ENCODE measurements at regions not wholly inside any gene's neighbourhood (a gene's known extent, or its start where the extent isn't known, plus 50 kb on each side); places are given as distances from the start of the nearest gene placed in this dataset.
A peak's percentile ranks its signal among the peaks of the same experiment; 100 is the strongest.

- intact Hi-C loops (cut with micrococcal nuclease), result loop anchor here (5.0 kb wide), 1 partner anchor 50 kb away; the partner anchor contains the start of gene SIPA1L1
- Mint-ChIP-seq H3K27ac (ENCODE audit: low read depth, unreplicated experiment) (peak overlapping the region; percentile 95), H3K27me3 (ENCODE audit: insufficient read depth, unreplicated experiment) (no peaks in the 10 kb centered on the region), H3K9me3 (ENCODE audit: unreplicated experiment) (no peaks in the 10 kb centered on the region), H3K36me3 (ENCODE audit: insufficient read depth, unreplicated experiment) (no peaks in the 10 kb centered on the region), H3K4me3 (ENCODE audit: unreplicated experiment) (peak overlapping the region; percentile 57), H3K4me1 (ENCODE audit: insufficient read depth, unreplicated experiment) (peaks cover 11% of the 10 kb centered on the region)
- TF ChIP-seq CTCF (IDR thresholded peaks at IDR 0.05; ENCODE audit: unreplicated experiment), result no peak
- CTCF ChIA-PET, result interaction anchor here (0.9 to 1.4 kb wide), 2 partner anchors 26 to 50 kb away, joined by 3 read pairs; no protein-coding TSS in a partner anchor
- DNase-seq (ENCODE audit: unreplicated experiment), result peak; percentile 74
- TSS peak; percentile 99 for BruUV-seq (replicated peaks)
- POLR2A ChIA-PET, result interaction anchor here (0.6 to 3.1 kb wide), 15 partner anchors 8 to 400 kb away, joined by 3 to 41 read pairs (median 4); partner anchors contain the start of gene SIPA1L1
Measured at GRCh38 chr14:71371711-71372396, 464.6 kb downstream of the PCNX1 start.

- CTCF ChIA-PET, result no interaction called here
- Mint-ChIP-seq H3K27me3 (ENCODE audit: insufficient read depth, unreplicated experiment) (no peaks in the 10 kb centered on the region), H3K4me1 (ENCODE audit: insufficient read depth, unreplicated experiment) (peaks cover 11% of the 10 kb centered on the region), H3K4me3 (ENCODE audit: unreplicated experiment) (peak overlapping the region; percentile 57), H3K36me3 (ENCODE audit: insufficient read depth, unreplicated experiment) (no peaks in the 10 kb centered on the region), H3K9me3 (ENCODE audit: unreplicated experiment) (no peaks in the 10 kb centered on the region), H3K27ac (ENCODE audit: low read depth, unreplicated experiment) (peak overlapping the region; percentile 95)
- POLR2A ChIA-PET, result interaction anchor here (0.6 to 3.1 kb wide), 14 partner anchors 10 to 399 kb away, joined by 3 to 41 read pairs (median 4); partner anchors contain the start of gene SIPA1L1
- peak; percentile 92 for DNase-seq (ENCODE audit: unreplicated experiment)
- intact Hi-C loops (cut with micrococcal nuclease), result loop anchor here (5.0 kb wide), 1 partner anchor 50 kb away; the partner anchor contains the start of gene SIPA1L1
- TF ChIP-seq CTCF (IDR thresholded peaks at IDR 0.05; ENCODE audit: unreplicated experiment), result no peak
- BruUV-seq (replicated peaks), result TSS peak; percentile 76
Measured at GRCh38 chr14:71372411-71372838, 465.2 kb downstream of the PCNX1 start.

- Mint-ChIP-seq H3K4me1 (ENCODE audit: insufficient read depth, unreplicated experiment) (peaks cover 20% of the 10 kb centered on the region), H3K27ac (ENCODE audit: low read depth, unreplicated experiment) (peak overlapping the region; percentile 95), H3K9me3 (ENCODE audit: unreplicated experiment) (no peaks in the 10 kb centered on the region), H3K36me3 (ENCODE audit: insufficient read depth, unreplicated experiment) (peaks cover 11% of the 10 kb centered on the region), H3K27me3 (ENCODE audit: insufficient read depth, unreplicated experiment) (no peaks in the 10 kb centered on the region), H3K4me3 (ENCODE audit: unreplicated experiment) (no peak overlapping the region)
- no peak for TF ChIP-seq CTCF (IDR thresholded peaks at IDR 0.05; ENCODE audit: unreplicated experiment)
- ChIA-PET CTCF (interaction anchor here (0.6 to 1.1 kb wide), 5 partner anchors 42 to 629 kb away, joined by 3 to 4 read pairs (median 3); no protein-coding TSS in a partner anchor), POLR2A (interaction anchor here (0.7 to 3.2 kb wide), 12 partner anchors 11 to 366 kb away, joined by 3 to 30 read pairs (median 5); partner anchors contain the start of gene SIPA1L1)
- no TSS peak for BruUV-seq (replicated peaks)
- intact Hi-C loops (cut with micrococcal nuclease), result loop anchor here (5.0 kb wide), 1 partner anchor 51 kb away; the partner anchor contains the start of gene SIPA1L1
- no peak for DNase-seq (ENCODE audit: unreplicated experiment)
Measured at GRCh38 chr14:71373773-71374172, 466.5 kb downstream of the PCNX1 start.

- Mint-ChIP-seq H3K27ac (ENCODE audit: low read depth, unreplicated experiment) (no peak overlapping the region), H3K27me3 (ENCODE audit: insufficient read depth, unreplicated experiment) (no peaks in the 10 kb centered on the region), H3K36me3 (ENCODE audit: insufficient read depth, unreplicated experiment) (peaks cover 15% of the 10 kb centered on the region), H3K9me3 (ENCODE audit: unreplicated experiment) (no peaks in the 10 kb centered on the region), H3K4me3 (ENCODE audit: unreplicated experiment) (no peak overlapping the region), H3K4me1 (ENCODE audit: insufficient read depth, unreplicated experiment) (peaks cover 25% of the 10 kb centered on the region)
- no TSS peak for BruUV-seq (replicated peaks)
- intact Hi-C loops (cut with micrococcal nuclease), result loop anchor here (5.0 kb wide), 1 partner anchor 53 kb away; the partner anchor contains the start of gene SIPA1L1
- TF ChIP-seq CTCF (IDR thresholded peaks at IDR 0.05; ENCODE audit: unreplicated experiment), result no peak
- no peak for DNase-seq (ENCODE audit: unreplicated experiment)
- ChIA-PET POLR2A (interaction anchor here (0.5 to 3.2 kb wide), 8 partner anchors 9 to 181 kb away, joined by 3 to 30 read pairs (median 4); partner anchors contain the start of gene SIPA1L1), CTCF (interaction anchor here (0.6 kb wide), 1 partner anchor 33 kb away, joined by 3 read pairs; no protein-coding TSS in a partner anchor)
Measured at GRCh38 chr14:71374989-71375388, 467.7 kb downstream of the PCNX1 start.

Measured in MCF 10A (cell line).